Neural progenitor cell (in vitro differentiated cells): ENCODE measurements at regions not wholly inside any gene's neighbourhood (a gene's known extent, or its start where the extent isn't known, plus 50 kb on each side); places are given as distances from the start of the nearest gene placed in this dataset.

ENCODE experiments used
- DNase-seq: peaks from one replicate; pipeline ENCODE4 v3.0.0-alpha.2; 2016; ENCODE audit warnings: low spot score
- H2AFZ ChIP-seq: fragments of 200-600 bp; sonication (generic); replicated peaks from 2 replicates; pipeline ENCODE4 v1.6.1; 2016; ENCODE audit warnings: antibody characterized with exemption
- H3F3A ChIP-seq: fragments of 200-600 bp; sonication (generic); 2 replicates; pipeline ENCODE4 v1.6.1; 2016; ENCODE audit warnings: antibody characterized with exemption, low read depth
- H3K27ac ChIP-seq: fragments of 200-600 bp; sonication (generic); 2 replicates; pipeline ENCODE4 v1.5.1; 2016; ENCODE audit warnings: mild to moderate bottlenecking
- H3K27me3 ChIP-seq: fragments of 200-600 bp; sonication (generic); 2 replicates; pipeline ENCODE4 v1.6.1; 2016; ENCODE audit warnings: mild to moderate bottlenecking, moderate library complexity
- H3K36me3 ChIP-seq: fragments of 200-600 bp; sonication (generic); 2 replicates; pipeline ENCODE4 v1.5.1; 2016
- H3K4me1 ChIP-seq: fragments of 200-600 bp; sonication (generic); 2 replicates; pipeline ENCODE4 v1.6.1; 2016; ENCODE audit warnings: mixed run types
- H3K4me2 ChIP-seq: fragments of 200-600 bp; sonication (generic); 2 replicates; pipeline ENCODE4 v1.6.1; 2016
- H3K4me3 ChIP-seq: fragments of 200-600 bp; sonication (generic); 2 replicates; pipeline ENCODE4 v1.5.1; 2016
- H3K79me2 ChIP-seq: fragments of 200-600 bp; sonication (generic); 2 replicates; pipeline ENCODE4 v1.6.1; 2016; ENCODE audit warnings: low read depth
- H3K9ac ChIP-seq: fragments of 200-600 bp; sonication (generic); 2 replicates; pipeline ENCODE4 v1.6.1; 2016
- H3K9me3 ChIP-seq: fragments of 200-600 bp; sonication (generic); 2 replicates; pipeline ENCODE4 v1.5.1; 2016; ENCODE audit warnings: low read depth
- H4K20me1 ChIP-seq: fragments of 200-600 bp; sonication (generic); 2 replicates; pipeline ENCODE4 v1.6.1; 2016; ENCODE audit warnings: low read depth
- H3K27ac Mint-ChIP-seq: 3 replicates; pipeline ENCODE4 v1.8.0; 2021; ENCODE audit warnings: mixed read lengths
- H3K27me3 Mint-ChIP-seq: 2 replicates; pipeline ENCODE4 v1.8.0; 2022; ENCODE audit warnings: low read depth, mild to moderate bottlenecking, inconsistent platforms, moderate library complexity, mixed read lengths; ENCODE audit not compliant: insufficient read depth
- H3K36me3 Mint-ChIP-seq: 3 replicates; pipeline ENCODE4 v1.8.0; 2021; ENCODE audit warnings: mixed read lengths
- H3K4me1 Mint-ChIP-seq: 3 replicates; pipeline ENCODE4 v1.8.0; 2021; ENCODE audit warnings: mixed read lengths
- H3K4me3 Mint-ChIP-seq: 3 replicates; pipeline ENCODE4 v1.8.0; 2021; ENCODE audit warnings: mild to moderate bottlenecking, moderate library complexity, mixed read lengths
- H3K9me3 Mint-ChIP-seq: 3 replicates; pipeline ENCODE4 v1.8.0; 2020; ENCODE audit warnings: mixed read lengths
- EZH2 ChIP-seq: fragments of 200-600 bp; sonication (generic); IDR thresholded peaks from 2 replicates; pipeline ENCODE4 v1.6.1; 2017; ENCODE audit warnings: antibody characterized with exemption, mild to moderate bottlenecking, moderate library complexity
- EZH2phosphoT487 ChIP-seq: fragments of 200-600 bp; sonication (generic); IDR thresholded peaks from 2 replicates; pipeline ENCODE4 v1.6.1; 2017; ENCODE audit warnings: antibody characterized with exemption
- TF ChIP-seq, protein P1 (sequence below): fragments of 200-600 bp; sonication (generic); IDR thresholded peaks from 2 replicates; pipeline ENCODE4 v1.5.1; 2017; ENCODE audit warnings: antibody characterized with exemption, mild to moderate bottlenecking

DNA sequence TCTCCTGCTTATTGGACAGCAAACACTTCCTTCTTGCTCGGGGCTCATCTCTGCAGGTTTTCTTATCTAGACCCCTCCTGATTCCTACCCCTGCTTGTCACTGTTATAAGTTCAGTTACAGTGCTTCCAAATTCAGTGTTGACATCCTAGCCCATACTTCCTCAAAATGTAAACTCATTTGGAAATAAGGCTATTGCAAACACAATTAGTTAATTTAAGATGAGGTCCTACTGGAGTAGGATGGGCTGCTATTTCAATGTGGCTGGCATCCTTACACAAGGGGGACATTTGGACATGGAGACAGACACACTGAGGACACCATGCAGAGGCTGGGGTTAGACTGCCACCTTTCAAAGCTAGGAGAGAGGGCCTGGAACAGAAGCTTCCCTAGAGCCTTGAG, 85.2 kb upstream of the NPVF start:
- no peaks in the 10 kb centered on the region for H3F3A ChIP-seq
- H3K27ac Mint-ChIP-seq, result no peak overlapping the region
- H3K4me1 Mint-ChIP-seq, result peaks cover 17% of the 10 kb centered on the region
- no peak overlapping the region for H3K4me3 ChIP-seq
- H3K9me3 Mint-ChIP-seq, result peaks cover 26% of the 10 kb centered on the region
- no peak for TF ChIP-seq EZH2phosphoT487
- no peak for TF ChIP-seq EZH2
- TF ChIP-seq, protein P1, sequence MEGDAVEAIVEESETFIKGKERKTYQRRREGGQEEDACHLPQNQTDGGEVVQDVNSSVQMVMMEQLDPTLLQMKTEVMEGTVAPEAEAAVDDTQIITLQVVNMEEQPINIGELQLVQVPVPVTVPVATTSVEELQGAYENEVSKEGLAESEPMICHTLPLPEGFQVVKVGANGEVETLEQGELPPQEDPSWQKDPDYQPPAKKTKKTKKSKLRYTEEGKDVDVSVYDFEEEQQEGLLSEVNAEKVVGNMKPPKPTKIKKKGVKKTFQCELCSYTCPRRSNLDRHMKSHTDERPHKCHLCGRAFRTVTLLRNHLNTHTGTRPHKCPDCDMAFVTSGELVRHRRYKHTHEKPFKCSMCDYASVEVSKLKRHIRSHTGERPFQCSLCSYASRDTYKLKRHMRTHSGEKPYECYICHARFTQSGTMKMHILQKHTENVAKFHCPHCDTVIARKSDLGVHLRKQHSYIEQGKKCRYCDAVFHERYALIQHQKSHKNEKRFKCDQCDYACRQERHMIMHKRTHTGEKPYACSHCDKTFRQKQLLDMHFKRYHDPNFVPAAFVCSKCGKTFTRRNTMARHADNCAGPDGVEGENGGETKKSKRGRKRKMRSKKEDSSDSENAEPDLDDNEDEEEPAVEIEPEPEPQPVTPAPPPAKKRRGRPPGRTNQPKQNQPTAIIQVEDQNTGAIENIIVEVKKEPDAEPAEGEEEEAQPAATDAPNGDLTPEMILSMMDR, result no peak
- no peaks in the 10 kb centered on the region for H3K27me3 ChIP-seq
- no peaks in the 10 kb centered on the region for H3K9me3 ChIP-seq
- H3K4me3 Mint-ChIP-seq, result no peak overlapping the region
- no peak overlapping the region for H3K4me2 ChIP-seq
- no peak for DNase-seq
- H3K4me1 ChIP-seq, result peaks cover 8% of the 10 kb centered on the region
- H4K20me1 ChIP-seq, result no peaks in the 10 kb centered on the region
- no peak overlapping the region for H3K9ac ChIP-seq
- H3K36me3 Mint-ChIP-seq, result peaks cover 1% of the 10 kb centered on the region
- no peaks in the 10 kb centered on the region for H3K36me3 ChIP-seq
- no peak overlapping the region for H3K27ac ChIP-seq
- H3K79me2 ChIP-seq, result no peaks in the 10 kb centered on the region
- no peaks in the 10 kb centered on the region for H3K27me3 Mint-ChIP-seq
- H2AFZ ChIP-seq, result no peak overlapping the region

DNA sequence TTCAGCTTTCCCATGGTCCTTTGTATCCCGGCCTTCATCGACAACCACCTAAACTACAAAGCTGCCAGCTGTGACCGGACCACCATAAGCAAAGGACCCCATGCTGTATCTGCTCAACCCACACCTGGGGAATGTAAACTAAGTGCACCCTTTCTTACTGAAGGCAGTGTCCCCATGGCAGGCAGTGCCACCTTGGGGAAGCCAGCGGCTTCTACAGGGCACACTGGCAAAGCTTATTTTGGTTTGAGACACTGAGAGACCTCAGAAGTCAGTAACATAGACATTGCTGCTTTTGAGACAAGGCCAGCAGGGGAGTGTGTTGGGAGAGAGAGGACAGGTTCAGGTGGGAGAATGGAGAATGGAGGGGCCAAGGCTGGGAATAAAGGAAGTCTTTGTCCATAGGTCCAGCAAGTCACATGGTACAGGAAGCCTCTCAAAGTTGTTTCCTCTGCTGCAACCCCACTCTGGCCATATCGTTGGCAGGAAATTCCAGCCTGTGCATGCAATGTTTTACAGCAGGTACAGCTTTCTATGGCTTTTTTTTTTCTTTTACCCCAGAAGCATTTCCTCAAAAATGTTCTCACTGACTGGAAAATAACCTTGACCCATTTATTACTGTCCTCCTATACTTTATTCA, 85.9 kb upstream of the NPVF start:
- H2AFZ ChIP-seq, result no peak overlapping the region
- no peak overlapping the region for H3K4me2 ChIP-seq
- H3K4me1 ChIP-seq, result peaks cover 4% of the 10 kb centered on the region
- no peaks in the 10 kb centered on the region for H3K36me3 ChIP-seq
- H3K27me3 ChIP-seq, result no peaks in the 10 kb centered on the region
- H3K36me3 Mint-ChIP-seq, result peaks cover 1% of the 10 kb centered on the region
- H3K9ac ChIP-seq, result no peak overlapping the region
- no peaks in the 10 kb centered on the region for H3K79me2 ChIP-seq
- H3K9me3 Mint-ChIP-seq, result peaks cover 26% of the 10 kb centered on the region
- no peaks in the 10 kb centered on the region for H3K9me3 ChIP-seq
- H3K4me3 Mint-ChIP-seq, result no peak overlapping the region
- no peak overlapping the region for H3K4me3 ChIP-seq
- no peaks in the 10 kb centered on the region for H4K20me1 ChIP-seq
- DNase-seq, result no peak
- TF ChIP-seq, protein P1, result no peak
- TF ChIP-seq EZH2phosphoT487 (no peak), EZH2 (no peak)
- H3K27ac Mint-ChIP-seq, result peak overlapping the region; percentile 88
- no peaks in the 10 kb centered on the region for H3K27me3 Mint-ChIP-seq
- H3K4me1 Mint-ChIP-seq, result peaks cover 12% of the 10 kb centered on the region
- no peaks in the 10 kb centered on the region for H3F3A ChIP-seq
- H3K27ac ChIP-seq, result no peak overlapping the region

DNA sequence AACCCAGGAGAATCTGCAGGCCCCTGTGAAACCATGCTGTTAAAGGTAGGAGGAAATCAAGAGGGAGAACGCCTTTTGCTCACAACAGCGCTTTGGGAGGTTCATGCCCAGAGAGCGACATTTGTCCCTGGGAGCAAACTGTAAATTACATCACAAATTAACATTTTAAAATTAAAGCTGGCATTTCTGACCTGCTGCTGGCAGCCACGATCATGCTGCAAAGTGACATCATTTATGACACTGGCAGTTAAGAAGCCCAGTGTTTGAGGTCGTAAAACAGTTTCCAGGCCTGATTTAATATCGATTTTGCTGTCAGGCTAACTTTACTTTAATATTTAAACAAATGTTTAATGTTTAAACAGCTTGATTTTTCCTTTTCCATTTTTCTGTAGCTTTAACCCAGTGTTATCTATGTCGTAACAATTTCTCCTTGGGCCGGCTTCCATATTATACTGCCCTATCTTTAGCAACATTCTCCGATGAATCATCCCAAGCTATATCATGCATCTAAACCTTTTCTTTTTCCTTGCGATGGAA, 86.5 kb upstream of the NPVF start:
- H3K4me1 Mint-ChIP-seq, result peaks cover 9% of the 10 kb centered on the region
- no peaks in the 10 kb centered on the region for H3K9me3 ChIP-seq
- H2AFZ ChIP-seq, result no peak overlapping the region
- no peaks in the 10 kb centered on the region for H3K79me2 ChIP-seq
- no peaks in the 10 kb centered on the region for H4K20me1 ChIP-seq
- no peak for TF ChIP-seq EZH2phosphoT487
- TF ChIP-seq, protein P1, result no peak
- no peak for TF ChIP-seq EZH2
- no peaks in the 10 kb centered on the region for H3K27me3 ChIP-seq
- H3K27me3 Mint-ChIP-seq, result no peaks in the 10 kb centered on the region
- H3K36me3 Mint-ChIP-seq, result peaks cover 1% of the 10 kb centered on the region
- H3K27ac ChIP-seq, result no peak overlapping the region
- H3K4me3 Mint-ChIP-seq, result no peak overlapping the region
- DNase-seq, result no peak
- no peak overlapping the region for H3K4me3 ChIP-seq
- H3K36me3 ChIP-seq, result no peaks in the 10 kb centered on the region
- H3F3A ChIP-seq, result no peaks in the 10 kb centered on the region
- H3K4me2 ChIP-seq, result no peak overlapping the region
- no peak overlapping the region for H3K9ac ChIP-seq
- no peak overlapping the region for H3K27ac Mint-ChIP-seq
- H3K9me3 Mint-ChIP-seq, result peaks cover 26% of the 10 kb centered on the region
- H3K4me1 ChIP-seq, result no peaks in the 10 kb centered on the region
